ENCODE measurements at regions not wholly inside any gene's neighbourhood (a gene's known extent, or its start where the extent isn't known, plus 50 kb on each side); places are given as distances from the start of the nearest gene placed in this dataset.

DNA sequence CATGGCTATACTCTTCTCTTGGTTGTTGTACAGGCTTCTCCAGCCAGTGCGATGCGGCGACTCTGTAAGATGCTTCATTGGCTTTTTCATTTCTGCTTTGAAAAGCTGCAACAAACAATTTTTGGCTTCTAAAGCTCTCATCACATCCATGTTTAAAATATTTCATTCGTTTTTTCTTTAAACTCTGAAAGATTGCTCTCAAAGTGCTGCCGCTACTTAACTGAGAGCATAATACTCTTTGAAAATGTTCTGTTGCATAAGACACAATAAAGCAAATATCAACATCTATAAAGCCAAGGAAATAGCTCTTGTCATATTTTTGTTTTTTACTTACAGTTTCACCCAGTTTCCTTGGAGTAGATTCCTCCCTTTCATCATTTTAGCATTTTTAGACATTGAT lies 468.3 kb downstream of the TBC1D22A start:
- FAIRE-seq (no peak), DNase-seq (ENCODE audit: low spot score) (no peak)

GRCh38 chr22:47230251-47230650 lies 467.8 kb downstream of the TBC1D22A start:
- DNase-seq (ENCODE audit: low spot score) (no peak), FAIRE-seq (no peak)

- no peak for FAIRE-seq
- no peak for DNase-seq (ENCODE audit: low spot score)
These were observed 466.3 kb downstream of the TBC1D22A start for GRCh38 chr22:47228767-47229166.

DNA sequence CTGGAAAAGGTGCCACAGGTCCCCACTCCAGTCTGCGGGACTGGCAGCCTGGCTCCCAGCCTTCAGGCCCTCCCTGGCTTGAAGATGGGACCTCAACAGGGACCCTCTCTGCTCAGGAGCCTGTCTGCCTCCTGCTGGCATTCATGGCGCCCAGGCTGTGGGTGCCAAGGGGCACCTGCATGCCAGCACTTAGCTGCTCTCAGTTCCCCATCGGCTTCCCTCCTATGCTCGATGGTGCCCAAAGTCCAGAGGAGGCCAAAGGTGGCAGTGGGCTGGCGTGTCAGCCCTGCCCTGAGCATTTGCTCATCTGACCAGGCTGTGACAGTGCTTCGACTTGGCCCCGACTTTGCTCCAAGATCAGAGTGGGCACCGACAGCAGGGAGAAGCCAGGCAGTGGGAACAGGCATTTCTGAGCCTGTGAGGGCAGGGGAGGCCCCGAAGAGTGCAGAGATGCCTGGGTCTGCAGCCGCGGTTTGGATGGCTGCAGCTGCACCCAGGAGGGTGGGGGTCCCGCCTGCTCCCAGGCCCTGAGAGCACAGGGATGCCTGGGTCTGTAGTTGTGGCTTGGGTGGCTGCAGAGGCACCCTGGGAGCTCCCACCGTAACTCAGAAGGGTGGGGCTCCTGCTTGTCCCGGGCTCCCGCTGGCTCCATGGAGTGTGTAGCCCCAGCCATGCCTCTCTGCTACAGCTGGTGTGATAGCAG lies 463.6 kb downstream of the TBC1D22A start:
- no peak for DNase-seq (ENCODE audit: low spot score)
- FAIRE-seq: no peak

- DNase-seq (ENCODE audit: low spot score) (no peak), FAIRE-seq (no peak)
These were observed 462.9 kb downstream of the TBC1D22A start for GRCh38 chr22:47225080-47225930.
